NOMO-1 treated with dmso at 0.1 percent for 144 hours (cell line): ENCODE measurements at regions not wholly inside any gene's neighbourhood (a gene's known extent, or its start where the extent isn't known, plus 50 kb on each side); places are given as distances from the start of the nearest gene placed in this dataset.

Experiments
- DNase-seq: peaks from one replicate; lab custom pipeline; 2025; ENCODE audit not compliant: unreplicated experiment; lab: John Stamatoyannopoulos, UW

GRCh38 chr1:79448426-79448825 is 441.9 kb upstream of the ADGRL4 start:
- no peak for DNase-seq

- no peak for DNase-seq
Observed at GRCh38 chr1:79441238-79441637, 434.7 kb upstream of the ADGRL4 start.

- DNase-seq: no peak
Observed at GRCh38 chr1:79437540-79437939, 431.0 kb upstream of the ADGRL4 start.

GRCh38 chr1:79431340-79431739 is 424.8 kb upstream of the ADGRL4 start:
- DNase-seq: no peak

GRCh38 chr1:79430437-79430836 is 423.9 kb upstream of the ADGRL4 start:
- DNase-seq: no peak

- DNase-seq: no peak
Observed at GRCh38 chr1:79422726-79423125, 416.2 kb upstream of the ADGRL4 start.

GRCh38 chr1:79398501-79398900 is 392.0 kb upstream of the ADGRL4 start:
- no peak for DNase-seq

GRCh38 chr1:79396901-79397300 is 390.4 kb upstream of the ADGRL4 start:
- DNase-seq: no peak

- DNase-seq: no peak
Observed at GRCh38 chr1:79388694-79389361, 382.3 kb upstream of the ADGRL4 start.

GRCh38 chr1:79386730-79387129 is 380.2 kb upstream of the ADGRL4 start:
- DNase-seq: no peak

- no peak for DNase-seq
Observed at GRCh38 chr1:79380078-79380477, 373.5 kb upstream of the ADGRL4 start.

- DNase-seq: no peak
Observed at GRCh38 chr1:79376106-79376505, 369.6 kb upstream of the ADGRL4 start.

- DNase-seq: no peak
Observed at GRCh38 chr1:79375352-79375751, 368.8 kb upstream of the ADGRL4 start.

- DNase-seq: no peak
Observed at GRCh38 chr1:79374397-79374796, 367.9 kb upstream of the ADGRL4 start.

- no peak for DNase-seq
Observed at GRCh38 chr1:79373481-79374125, 367.1 kb upstream of the ADGRL4 start.

- no peak for DNase-seq
Observed at GRCh38 chr1:79371802-79372201, 365.3 kb upstream of the ADGRL4 start.

- DNase-seq: no peak
Observed at GRCh38 chr1:79369091-79369490, 362.6 kb upstream of the ADGRL4 start.

GRCh38 chr1:79364896-79365295 is 358.4 kb upstream of the ADGRL4 start:
- no peak for DNase-seq

- DNase-seq: no peak
Observed at GRCh38 chr1:79363430-79363829, 356.9 kb upstream of the ADGRL4 start.

- DNase-seq: no peak
Observed at GRCh38 chr1:79362470-79362869, 355.9 kb upstream of the ADGRL4 start.

- DNase-seq: no peak
Observed at GRCh38 chr1:79355090-79355489, 348.6 kb upstream of the ADGRL4 start.

- no peak for DNase-seq
Observed at GRCh38 chr1:79353224-79353623, 346.7 kb upstream of the ADGRL4 start.

GRCh38 chr1:79326875-79327274 is 320.3 kb upstream of the ADGRL4 start:
- DNase-seq: no peak
